Sigmoid colon (tissue), 3 donors: ENCODE measurements at regions not wholly inside any gene's neighbourhood (a gene's known extent, or its start where the extent isn't known, plus 50 kb on each side); places are given as distances from the start of the nearest gene placed in this dataset.

Source experiments
- CTCF ChIP-seq, 4 experiments: fragments of 450-650 bp in 3 of 4; fragments of 200-600 bp in 1 of 4; IDR thresholded peaks; one replicate each; pipeline ENCODE4 v1.5.1; 2016 to 2019; ENCODE audit warnings: antibody characterized with exemption in 4 of 4, mild to moderate bottlenecking in 3 of 4, moderate library complexity in 2 of 4
- POLR2A ChIP-seq, 2 donors: fragments of 450-650 bp; IDR thresholded peaks; one replicate each; pipeline ENCODE4 v1.6.1; 2016; ENCODE audit warnings: antibody characterized with exemption in 2 of 2, mild to moderate bottlenecking in 2 of 2, moderate library complexity in 2 of 2

DNA sequence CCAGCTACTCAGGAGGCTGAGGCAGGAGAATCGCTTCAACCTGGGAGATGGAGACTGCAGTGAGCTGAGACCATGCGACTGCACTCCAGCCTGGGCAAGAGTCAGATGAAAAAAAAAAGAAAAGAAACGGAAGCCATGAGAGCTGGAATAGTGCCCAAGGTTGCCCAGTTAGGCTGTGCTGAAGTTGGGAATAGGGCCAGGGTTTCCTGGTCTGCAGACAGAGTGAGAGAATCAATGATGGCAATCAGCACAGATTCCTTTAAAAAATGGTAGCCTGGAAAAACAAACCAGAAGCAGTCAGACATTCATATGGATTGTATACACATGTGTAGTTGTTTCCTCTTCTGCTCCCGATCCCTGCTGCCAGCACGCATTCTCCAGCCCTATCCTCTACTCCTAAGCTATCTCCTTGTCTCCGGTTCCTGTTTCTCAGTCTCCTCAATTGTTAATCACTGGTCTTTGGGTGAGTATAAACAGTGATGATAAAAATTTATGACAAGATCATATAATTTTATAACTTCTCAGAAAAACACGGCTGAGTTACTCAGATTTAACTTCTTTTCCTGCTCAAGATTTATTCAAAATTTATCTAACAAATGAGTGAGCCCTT lies 316.2 kb upstream of the UMPS start:
- no peak for TF ChIP-seq CTCF (IDR thresholded peaks at IDR 0.05)
- TF ChIP-seq POLR2A (IDR thresholded peaks at IDR 0.05), result no peak
